T-helper 17 cell (primary cell): ENCODE measurements at regions not wholly inside any gene's neighbourhood (a gene's known extent, or its start where the extent isn't known, plus 50 kb on each side); places are given as distances from the start of the nearest gene placed in this dataset.
A peak's percentile ranks its signal among the peaks of the same experiment; 100 is the strongest.
"Not testable (repeated sequence)": the region's sequence is repeated elsewhere in the genome, so short reads cannot be mapped to it uniquely, and the experiment has no call there.

Experiments used
- ATAC-seq: fragments of 150-1000 bp; cut with Tn5 transposase; 2 replicates; pipeline ENCODE4 v1.10.0; 2021; ENCODE audit warnings: mild to moderate bottlenecking, moderate library complexity
- DNase-seq, 3 donors: peaks; one replicate each; pipeline versions ENCODE4 v3.0.0 to v3.0.0-alpha.2; 2020 to 2021
- H3K9me3 ChIP-seq: one replicate; pipeline ENCODE4 v1.7.0; 2013; ENCODE audit warnings: low read length, mild to moderate bottlenecking; ENCODE audit not compliant: control insufficient read depth, poor library complexity, severe bottlenecking
- H3K27ac Mint-ChIP-seq: one replicate; pipeline ENCODE4 v1.8.0; 2022; ENCODE audit warnings: mild to moderate bottlenecking, moderate library complexity, mixed read lengths
- H3K27me3 Mint-ChIP-seq: one replicate; pipeline ENCODE4 v1.8.0; 2022; ENCODE audit warnings: mixed read lengths
- H3K36me3 Mint-ChIP-seq: one replicate; pipeline ENCODE4 v1.8.0; 2022; ENCODE audit warnings: low read depth, mixed read lengths
- H3K4me1 Mint-ChIP-seq: one replicate; pipeline ENCODE4 v1.8.0; 2022; ENCODE audit warnings: mild to moderate bottlenecking, mixed read lengths
- H3K4me3 Mint-ChIP-seq: one replicate; pipeline ENCODE4 v1.8.0; 2022; ENCODE audit warnings: mild to moderate bottlenecking, moderate library complexity, mixed read lengths

GRCh38 chr4:109378511-109378910, 55.1 kb upstream of the SEC24B start:
- H3K4me3 Mint-ChIP-seq = no peak overlapping the region
- H3K9me3 ChIP-seq = no peaks in the 10 kb centered on the region
- H3K4me1 Mint-ChIP-seq = no peaks in the 10 kb centered on the region
- no peaks in the 10 kb centered on the region for H3K36me3 Mint-ChIP-seq
- no peak for ATAC-seq
- H3K27me3 Mint-ChIP-seq = peaks cover 13% of the 10 kb centered on the region
- H3K27ac Mint-ChIP-seq = no peak overlapping the region
- DNase-seq = no peak

DNA sequence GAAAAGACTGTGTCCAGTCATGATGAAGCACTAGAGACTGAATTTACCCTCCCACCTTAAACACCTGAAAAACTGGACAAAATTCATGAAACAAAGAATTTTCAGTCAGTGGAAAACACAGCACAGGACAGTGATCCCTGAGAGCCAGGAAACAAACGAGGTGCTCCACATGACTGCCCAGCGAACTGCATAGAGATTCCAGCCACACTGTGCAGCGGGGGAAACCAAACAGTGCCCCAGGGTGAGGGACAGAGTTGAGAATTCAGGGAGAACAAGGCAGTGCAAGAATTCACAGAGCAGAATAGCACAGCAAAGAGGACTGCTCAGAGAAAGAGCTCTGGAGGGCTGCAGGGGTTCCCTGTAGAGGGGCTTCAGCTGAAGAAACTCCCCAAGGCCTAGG, 55.5 kb upstream of the SEC24B start:
- ATAC-seq = no peak
- Mint-ChIP-seq H3K4me1 (no peaks in the 10 kb centered on the region), H3K36me3 (no peaks in the 10 kb centered on the region)

DNA sequence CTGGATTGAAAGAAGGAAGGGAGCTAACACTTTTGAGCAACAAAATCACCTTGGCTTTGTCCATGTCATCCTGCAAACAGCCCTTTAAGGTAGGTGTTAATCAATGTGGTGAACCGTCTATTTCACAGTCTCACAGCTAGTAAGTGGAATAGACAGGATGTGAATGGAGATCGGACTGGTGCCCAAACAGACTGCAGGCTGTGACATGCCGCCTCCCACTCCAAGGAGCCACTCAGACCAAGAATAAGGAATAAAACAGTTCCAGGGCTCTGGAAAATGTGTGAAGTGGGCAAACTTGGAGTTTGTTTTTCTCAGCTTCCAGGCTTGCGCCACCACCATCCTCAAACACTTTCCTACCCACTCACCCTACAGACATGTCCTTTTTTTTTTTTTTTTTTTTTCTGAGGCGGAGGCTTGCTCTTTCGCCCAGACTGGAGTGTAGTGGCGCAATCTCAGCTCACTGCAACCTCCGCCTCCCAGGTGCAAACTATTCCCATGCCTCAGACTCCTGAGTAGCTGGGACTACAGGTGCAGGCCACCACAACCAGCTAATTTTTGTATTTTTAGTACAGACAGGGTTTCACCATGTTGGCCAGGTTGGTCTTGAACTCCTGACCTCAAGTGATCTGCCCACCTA, 57.7 kb upstream of the SEC24B start:
- no peak for ATAC-seq
- no peaks in the 10 kb centered on the region for H3K9me3 ChIP-seq
- Mint-ChIP-seq H3K27ac (no peak overlapping the region), H3K4me3 (no peak overlapping the region), H3K27me3 (peaks cover 20% of the 10 kb centered on the region), H3K36me3 (no peaks in the 10 kb centered on the region), H3K4me1 (no peaks in the 10 kb centered on the region)
- no peak for DNase-seq

More for the DNA sequence above, 55.5 kb upstream of the SEC24B start:
- H3K27me3 Mint-ChIP-seq = peaks cover 17% of the 10 kb centered on the region
- no peaks in the 10 kb centered on the region for H3K9me3 ChIP-seq
- no peak overlapping the region for H3K27ac Mint-ChIP-seq
- no peak for DNase-seq
- H3K4me3 Mint-ChIP-seq = no peak overlapping the region

GRCh38 chr4:109368661-109369060, 65.0 kb upstream of the SEC24B start:
- Mint-ChIP-seq H3K27me3 (peaks cover 40% of the 10 kb centered on the region), H3K27ac (no peak overlapping the region)
- no peak for ATAC-seq

DNA sequence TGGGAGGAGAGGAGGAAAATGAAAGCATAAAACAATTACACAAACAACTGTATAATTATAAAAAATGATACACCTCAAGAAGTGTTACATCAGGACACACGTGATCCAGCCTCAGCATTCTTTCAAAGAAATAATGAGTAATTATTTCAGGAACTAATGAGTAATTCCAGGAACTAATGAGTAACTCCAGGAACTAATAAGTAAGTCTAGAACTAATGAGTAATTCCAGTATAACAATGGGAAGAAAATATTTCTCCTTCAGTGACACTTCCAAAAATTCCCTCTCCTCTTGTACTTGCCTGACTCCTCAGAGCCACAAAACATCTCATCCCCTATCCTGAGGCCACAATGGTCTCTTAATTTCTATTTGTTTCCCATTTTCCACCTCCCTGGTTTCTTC, 63.5 kb upstream of the COL25A1 start:
- no peak overlapping the region for H3K4me3 Mint-ChIP-seq
- DNase-seq (no peak), ATAC-seq (no peak)
- no peak overlapping the region for H3K27ac Mint-ChIP-seq
- peaks cover 33% of the 10 kb centered on the region for H3K27me3 Mint-ChIP-seq
- no peaks in the 10 kb centered on the region for H3K9me3 ChIP-seq
- H3K4me1 Mint-ChIP-seq = peaks cover 1% of the 10 kb centered on the region
- H3K36me3 Mint-ChIP-seq = no peaks in the 10 kb centered on the region

More at GRCh38 chr4:109368661-109369060, 65.0 kb upstream of the SEC24B start:
- no peaks in the 10 kb centered on the region for H3K36me3 Mint-ChIP-seq
- no peak overlapping the region for H3K4me3 Mint-ChIP-seq
- H3K4me1 Mint-ChIP-seq = no peaks in the 10 kb centered on the region
- no peak for DNase-seq
- H3K9me3 ChIP-seq = no peaks in the 10 kb centered on the region

GRCh38 chr4:109365297-109365696, 62.8 kb upstream of the COL25A1 start:
- not testable (repeated sequence) for ATAC-seq, DNase-seq, H3K36me3 Mint-ChIP-seq, H3K4me1 Mint-ChIP-seq, H3K27ac Mint-ChIP-seq, H3K4me3 Mint-ChIP-seq, H3K9me3 ChIP-seq
- H3K27me3 Mint-ChIP-seq = peaks cover 36% of the 10 kb centered on the region

DNA sequence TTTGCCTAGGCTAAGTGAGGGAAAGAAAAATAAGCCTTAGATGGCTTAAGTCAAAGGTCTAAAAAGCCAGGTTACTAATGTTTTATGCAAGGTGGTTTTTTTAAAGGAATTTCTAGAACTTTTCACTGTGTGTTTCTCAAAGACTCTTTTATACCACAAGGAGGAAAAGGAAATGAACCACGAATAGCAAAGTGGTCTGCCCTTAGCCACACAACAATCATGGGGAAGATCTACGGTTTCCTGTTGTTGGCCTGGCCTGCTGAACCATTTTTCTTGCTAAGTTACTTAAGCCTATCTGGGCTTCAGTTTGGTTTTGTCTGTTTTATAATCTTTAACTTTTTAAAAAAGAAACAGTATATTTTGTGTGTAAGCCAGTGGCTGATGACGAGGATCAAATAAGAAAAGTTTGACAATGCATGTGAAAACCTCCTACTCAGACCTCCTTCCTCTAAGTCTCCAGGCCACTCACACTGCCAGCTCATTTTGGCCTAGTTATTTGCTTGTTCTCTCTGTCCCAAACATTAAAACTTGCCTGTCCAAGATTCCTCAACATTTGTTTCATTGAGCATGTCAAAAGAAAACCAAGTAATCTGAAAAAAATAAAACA, 56.7 kb upstream of the COL25A1 start:
- Mint-ChIP-seq H3K27ac (peak overlapping the region; percentile 43), H3K36me3 (no peaks in the 10 kb centered on the region), H3K4me3 (peak overlapping the region; percentile 51), H3K4me1 (peaks cover 29% of the 10 kb centered on the region), H3K27me3 (peaks cover 42% of the 10 kb centered on the region)
- peaks cover 4% of the 10 kb centered on the region for H3K9me3 ChIP-seq
- ATAC-seq (peak; percentile 86), DNase-seq (no peak)

DNA sequence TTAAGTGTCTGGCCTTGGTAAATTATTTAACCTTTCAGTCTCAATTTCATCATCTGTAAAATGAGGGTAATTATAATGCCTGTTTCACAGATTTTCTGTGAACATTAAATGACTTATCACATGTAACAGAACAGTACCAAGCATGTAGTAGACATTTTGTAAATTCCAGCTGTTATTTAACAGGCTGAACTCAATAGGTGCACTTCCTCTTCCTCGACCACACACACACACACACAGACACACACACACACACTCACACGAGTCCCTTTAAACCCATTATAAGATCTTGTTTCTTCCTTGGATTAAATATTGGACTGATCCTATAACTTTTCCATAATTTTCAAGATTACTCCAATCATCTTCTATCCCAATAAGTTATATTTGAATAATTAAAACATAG, 53.4 kb upstream of the COL25A1 start:
- ATAC-seq = no peak
- H3K9me3 ChIP-seq = peaks cover 4% of the 10 kb centered on the region
- H3K36me3 Mint-ChIP-seq = no peaks in the 10 kb centered on the region
- H3K4me1 Mint-ChIP-seq = peaks cover 26% of the 10 kb centered on the region
- no peak for DNase-seq
- H3K27me3 Mint-ChIP-seq = peaks cover 55% of the 10 kb centered on the region
- no peak overlapping the region for H3K27ac Mint-ChIP-seq
- H3K4me3 Mint-ChIP-seq = no peak overlapping the region

GRCh38 chr4:109352941-109353340, 50.5 kb upstream of the COL25A1 start:
- Mint-ChIP-seq H3K36me3 (no peaks in the 10 kb centered on the region), H3K4me1 (peaks cover 10% of the 10 kb centered on the region), H3K27ac (no peak overlapping the region), H3K27me3 (peaks cover 52% of the 10 kb centered on the region), H3K4me3 (no peak overlapping the region)
- ATAC-seq = no peak
- H3K9me3 ChIP-seq = peaks cover 4% of the 10 kb centered on the region
- no peak for DNase-seq
